ENCODE measurements at regions not wholly inside any gene's neighbourhood (a gene's known extent, or its start where the extent isn't known, plus 50 kb on each side); places are given as distances from the start of the nearest gene placed in this dataset.
"Not testable (repeated sequence)": the region's sequence is repeated elsewhere in the genome, so short reads cannot be mapped to it uniquely, and the experiment has no call there.

GRCh38 chr4:18645351-18645750 lies 623.8 kb upstream of the LCORL start:
- no peak for DNase-seq (ENCODE audit: low spot score)

GRCh38 chr4:18641334-18641733 lies 619.8 kb upstream of the LCORL start:
- DNase-seq (ENCODE audit: low spot score) = no peak

GRCh38 chr4:18638031-18638430 lies 616.5 kb upstream of the LCORL start:
- DNase-seq (ENCODE audit: low spot score) = no peak

GRCh38 chr4:18636001-18636585 lies 614.5 kb upstream of the LCORL start:
- DNase-seq (ENCODE audit: low spot score) = no peak

GRCh38 chr4:18635531-18635930 lies 614.0 kb upstream of the LCORL start:
- no peak for DNase-seq (ENCODE audit: low spot score)

- DNase-seq (ENCODE audit: low spot score) = no peak
Measured at GRCh38 chr4:18631586-18631985, 610.0 kb upstream of the LCORL start.

GRCh38 chr4:18630218-18631110 lies 608.9 kb upstream of the LCORL start:
- DNase-seq (ENCODE audit: low spot score) = no peak

- no peak for DNase-seq (ENCODE audit: low spot score)
Measured at GRCh38 chr4:18627447-18628005, 606.0 kb upstream of the LCORL start.

GRCh38 chr4:18626996-18627395 lies 605.4 kb upstream of the LCORL start:
- no peak for DNase-seq (ENCODE audit: low spot score)

- no peak for DNase-seq (ENCODE audit: low spot score)
Measured at GRCh38 chr4:18626366-18626765, 604.8 kb upstream of the LCORL start.

- DNase-seq (ENCODE audit: low spot score) = no peak
Measured at GRCh38 chr4:18621186-18621585, 599.6 kb upstream of the LCORL start.

GRCh38 chr4:18616720-18617119 lies 595.2 kb upstream of the LCORL start:
- no peak for DNase-seq (ENCODE audit: low spot score)

GRCh38 chr4:18611026-18611425 lies 589.5 kb upstream of the LCORL start:
- no peak for DNase-seq (ENCODE audit: low spot score)

- DNase-seq (ENCODE audit: low spot score) = no peak
Measured at GRCh38 chr4:18608908-18609533, 587.5 kb upstream of the LCORL start.

GRCh38 chr4:18602610-18603009 lies 581.1 kb upstream of the LCORL start:
- not testable (repeated sequence) for DNase-seq (ENCODE audit: low spot score)

- DNase-seq (ENCODE audit: low spot score) = peak; percentile 79
Measured at GRCh38 chr4:18593297-18594002, 571.9 kb upstream of the LCORL start.

- no peak for DNase-seq (ENCODE audit: low spot score)
Measured at GRCh38 chr4:18582841-18583240, 561.3 kb upstream of the LCORL start.

- no peak for DNase-seq (ENCODE audit: low spot score)
Measured at GRCh38 chr4:18578307-18578706, 556.8 kb upstream of the LCORL start.

GRCh38 chr4:18572481-18572880 lies 550.9 kb upstream of the LCORL start:
- DNase-seq (ENCODE audit: low spot score) = no peak

- no peak for DNase-seq (ENCODE audit: low spot score)
Measured at GRCh38 chr4:18571301-18571761, 549.8 kb upstream of the LCORL start.

GRCh38 chr4:18570370-18570769 lies 548.8 kb upstream of the LCORL start:
- DNase-seq (ENCODE audit: low spot score) = no peak

- no peak for DNase-seq (ENCODE audit: low spot score)
Measured at GRCh38 chr4:18568600-18568999, 547.0 kb upstream of the LCORL start.
